ENCODE measurements at regions not wholly inside any gene's neighbourhood (a gene's known extent, or its start where the extent isn't known, plus 50 kb on each side); places are given as distances from the start of the nearest gene placed in this dataset.
A peak's percentile ranks its signal among the peaks of the same experiment; 100 is the strongest.

GRCh38 chr15:38975282-38975990, 410.8 kb upstream of the RASGRP1 start:
- Mint-ChIP-seq H3K36me3 (ENCODE audit: insufficient read depth) (peaks cover 2% of the 10 kb centered on the region), H3K9me3 (ENCODE audit: low read depth) (peaks cover 31% of the 10 kb centered on the region), H3K27me3 (no peaks in the 10 kb centered on the region), H3K27ac (peak overlapping the region; percentile 76), H3K4me1 (ENCODE audit: low read depth) (no peaks in the 10 kb centered on the region), H3K4me3 (ENCODE audit: low read depth) (no peak overlapping the region)
- TF ChIP-seq CTCF (IDR thresholded peaks at IDR 0.05; ENCODE audit: unreplicated experiment), result no peak
- no peak for DNase-seq (ENCODE audit: low spot score, unreplicated experiment)

GRCh38 chr15:38991126-38991525, 426.5 kb upstream of the RASGRP1 start:
- TF ChIP-seq CTCF (IDR thresholded peaks at IDR 0.05; ENCODE audit: unreplicated experiment), result peak; percentile 57
- Mint-ChIP-seq H3K4me3 (ENCODE audit: low read depth) (no peak overlapping the region), H3K27me3 (no peaks in the 10 kb centered on the region), H3K36me3 (ENCODE audit: insufficient read depth) (no peaks in the 10 kb centered on the region), H3K27ac (peak overlapping the region; percentile 82), H3K9me3 (ENCODE audit: low read depth) (no peaks in the 10 kb centered on the region), H3K4me1 (ENCODE audit: low read depth) (peaks cover 6% of the 10 kb centered on the region)
- DNase-seq (ENCODE audit: low spot score, unreplicated experiment), result no peak

GRCh38 chr15:38991701-38992100, 427.1 kb upstream of the RASGRP1 start:
- Mint-ChIP-seq H3K9me3 (ENCODE audit: low read depth) (no peaks in the 10 kb centered on the region), H3K27me3 (no peaks in the 10 kb centered on the region), H3K27ac (no peak overlapping the region), H3K4me1 (ENCODE audit: low read depth) (peaks cover 6% of the 10 kb centered on the region), H3K4me3 (ENCODE audit: low read depth) (no peak overlapping the region), H3K36me3 (ENCODE audit: insufficient read depth) (no peaks in the 10 kb centered on the region)
- no peak for DNase-seq (ENCODE audit: low spot score, unreplicated experiment)
- no peak for TF ChIP-seq CTCF (IDR thresholded peaks at IDR 0.05; ENCODE audit: unreplicated experiment)

GRCh38 chr15:38992506-38992905, 427.9 kb upstream of the RASGRP1 start:
- no peak overlapping the region for H3K27ac Mint-ChIP-seq
- H3K9me3 Mint-ChIP-seq (ENCODE audit: low read depth), result no peaks in the 10 kb centered on the region
- no peak overlapping the region for H3K4me3 Mint-ChIP-seq (ENCODE audit: low read depth)
- TF ChIP-seq CTCF (IDR thresholded peaks at IDR 0.05; ENCODE audit: unreplicated experiment), result no peak
- H3K4me1 Mint-ChIP-seq (ENCODE audit: low read depth), result peaks cover 6% of the 10 kb centered on the region
- no peaks in the 10 kb centered on the region for H3K27me3 Mint-ChIP-seq
- H3K36me3 Mint-ChIP-seq (ENCODE audit: insufficient read depth), result no peaks in the 10 kb centered on the region
- DNase-seq (ENCODE audit: low spot score, unreplicated experiment), result no peak

- Mint-ChIP-seq H3K9me3 (ENCODE audit: low read depth) (no peaks in the 10 kb centered on the region), H3K36me3 (ENCODE audit: insufficient read depth) (no peaks in the 10 kb centered on the region), H3K4me3 (ENCODE audit: low read depth) (no peak overlapping the region), H3K4me1 (ENCODE audit: low read depth) (peaks cover 6% of the 10 kb centered on the region), H3K27me3 (no peaks in the 10 kb centered on the region), H3K27ac (no peak overlapping the region)
- no peak for TF ChIP-seq CTCF (IDR thresholded peaks at IDR 0.05; ENCODE audit: unreplicated experiment)
- no peak for DNase-seq (ENCODE audit: low spot score, unreplicated experiment)
These were observed 428.3 kb upstream of the RASGRP1 start for GRCh38 chr15:38992930-38993329.

All from progenitor cell of endocrine pancreas (in vitro differentiated cells).